ENCODE measurements at regions not wholly inside any gene's neighbourhood (a gene's known extent, or its start where the extent isn't known, plus 50 kb on each side); places are given as distances from the start of the nearest gene placed in this dataset.
A peak's percentile ranks its signal among the peaks of the same experiment; 100 is the strongest.

DNA sequence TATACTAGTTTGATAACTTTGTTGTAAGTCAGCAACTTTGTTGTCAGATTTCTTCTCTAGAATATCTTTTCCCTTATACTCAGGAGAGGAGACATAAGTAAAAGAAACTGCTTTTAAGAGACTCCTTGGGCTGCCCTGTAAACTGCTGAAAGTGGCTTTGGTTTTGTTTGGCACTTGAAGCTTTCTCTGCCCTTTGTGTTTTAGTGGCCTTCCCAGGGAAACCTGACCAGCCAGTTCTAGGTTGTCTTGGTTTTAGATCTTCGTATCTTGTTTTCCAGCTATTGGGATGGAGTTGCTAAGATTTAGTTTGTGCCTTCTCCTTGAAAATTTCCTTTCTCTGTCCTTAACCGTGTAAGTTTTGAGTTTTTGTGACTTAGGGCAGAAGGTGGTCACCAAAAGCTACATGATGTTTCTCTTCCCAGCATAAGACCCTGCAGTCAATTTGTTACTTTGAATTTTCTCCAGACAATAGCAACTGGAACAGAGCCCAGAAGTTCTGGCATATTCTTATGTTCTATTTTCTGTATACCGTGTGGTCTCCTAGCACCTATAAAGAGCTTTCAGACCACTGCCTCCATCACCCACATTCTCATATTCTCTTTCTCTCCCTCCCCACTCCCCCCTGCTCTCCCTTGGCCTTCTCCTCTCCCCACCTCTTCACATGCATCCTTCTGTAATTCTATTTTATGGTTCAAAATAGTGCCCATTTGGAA, 81.1 kb downstream of the BOLA3 start:
- DNase-seq, result no peak

DNA sequence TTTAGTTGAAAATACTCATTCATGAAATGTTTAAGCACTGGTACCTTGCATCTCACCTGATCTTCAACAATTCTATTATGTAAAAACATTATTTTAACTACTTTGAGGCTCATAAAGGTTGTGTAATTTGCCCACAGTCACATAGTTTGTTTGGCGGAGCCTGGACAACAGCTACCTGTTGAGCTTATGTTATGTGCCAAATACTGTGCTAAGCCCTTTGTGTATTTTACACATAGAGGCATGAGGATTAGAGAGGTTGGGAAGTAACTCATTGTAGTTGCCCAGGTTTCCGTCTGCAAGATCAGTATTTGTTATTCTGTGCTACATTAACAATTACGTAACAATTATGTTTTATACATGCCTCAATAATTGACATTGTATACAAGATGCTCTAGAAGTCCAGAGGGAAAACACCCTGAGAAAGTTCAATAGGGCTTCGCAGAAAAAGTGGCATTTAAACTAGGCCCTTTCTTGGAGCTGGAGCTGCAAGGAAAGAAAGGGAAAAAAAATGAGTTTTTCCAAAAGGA, 80.4 kb downstream of the BOLA3 start:
- DNase-seq, result no peak

DNA sequence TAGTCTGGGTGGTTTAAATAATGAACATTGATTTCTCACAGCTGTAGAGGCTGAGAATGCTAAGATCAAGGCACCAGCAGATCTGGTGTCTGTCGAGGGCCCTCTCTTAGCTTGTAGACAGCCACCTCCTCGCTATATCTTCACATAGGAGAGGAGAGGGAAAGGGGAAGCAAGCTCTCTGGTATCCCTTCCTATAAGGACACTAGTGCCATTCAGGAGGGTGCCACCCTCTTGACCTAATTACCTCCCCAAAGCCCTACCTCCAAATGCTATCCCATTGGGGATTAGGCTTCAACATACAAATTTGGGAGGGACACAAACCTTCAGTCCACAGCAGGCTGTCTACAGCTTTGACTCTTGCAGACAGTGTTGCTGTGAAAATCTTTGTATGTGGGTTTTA, 76.7 kb downstream of the BOLA3 start:
- no peak for DNase-seq

DNA sequence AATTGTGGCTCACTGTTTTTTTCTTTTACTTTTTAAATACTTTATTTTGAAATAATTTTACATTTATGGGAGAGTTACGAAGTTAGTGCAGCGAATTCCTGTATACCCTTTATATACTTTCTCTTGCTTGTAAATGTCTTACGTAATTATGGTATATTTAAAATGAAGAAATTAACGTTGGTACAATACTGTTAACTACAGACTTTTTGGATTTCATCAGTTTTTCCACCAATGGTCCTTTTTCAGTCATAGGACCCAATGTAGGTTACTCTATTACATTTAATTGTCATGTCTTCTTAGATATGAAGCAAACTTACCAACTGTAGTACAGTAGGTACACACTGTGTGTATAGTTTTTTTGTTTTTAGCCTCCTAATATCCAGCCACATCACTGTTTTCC, 76.3 kb downstream of the BOLA3 start:
- no peak for DNase-seq

DNA sequence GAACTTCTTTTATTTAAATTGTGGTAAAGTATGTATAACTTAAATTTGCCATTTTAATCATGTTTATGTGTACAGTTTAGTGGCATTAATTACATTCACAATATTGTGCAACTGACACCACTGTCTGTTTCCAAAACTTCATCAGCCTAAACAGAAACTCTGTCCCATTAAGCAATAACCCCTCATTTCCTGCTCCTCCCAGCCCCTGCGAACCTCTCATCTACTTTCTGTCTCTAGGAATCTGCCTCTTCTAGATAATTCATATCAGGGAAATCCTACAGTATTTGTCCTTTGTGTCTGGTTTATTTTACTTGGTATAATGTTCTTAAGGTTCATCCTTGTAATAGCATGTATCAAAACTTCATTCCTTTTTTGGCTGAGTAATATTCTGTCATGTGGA, 75.1 kb downstream of the BOLA3 start:
- no peak for DNase-seq

DNA sequence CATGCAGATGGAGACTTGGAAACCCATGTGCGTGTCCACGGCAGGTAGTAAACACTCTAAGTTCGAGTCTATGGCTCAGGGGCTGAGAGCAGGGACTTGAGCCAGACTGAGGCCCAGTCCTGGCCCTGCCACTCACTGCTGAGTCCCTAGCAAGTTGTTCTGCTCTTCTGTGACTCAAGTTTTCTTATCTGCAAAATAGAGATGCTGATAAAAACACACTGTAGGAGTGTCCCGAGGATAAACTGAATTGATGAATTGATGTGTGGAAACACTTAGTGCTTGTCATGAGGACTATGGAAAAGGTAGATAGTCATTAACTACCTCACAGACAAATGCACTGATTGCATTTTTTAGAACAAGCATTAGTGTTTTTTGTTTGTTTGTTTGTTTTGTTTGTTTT, 73.2 kb downstream of the BOLA3 start:
- DNase-seq, result no peak

DNA sequence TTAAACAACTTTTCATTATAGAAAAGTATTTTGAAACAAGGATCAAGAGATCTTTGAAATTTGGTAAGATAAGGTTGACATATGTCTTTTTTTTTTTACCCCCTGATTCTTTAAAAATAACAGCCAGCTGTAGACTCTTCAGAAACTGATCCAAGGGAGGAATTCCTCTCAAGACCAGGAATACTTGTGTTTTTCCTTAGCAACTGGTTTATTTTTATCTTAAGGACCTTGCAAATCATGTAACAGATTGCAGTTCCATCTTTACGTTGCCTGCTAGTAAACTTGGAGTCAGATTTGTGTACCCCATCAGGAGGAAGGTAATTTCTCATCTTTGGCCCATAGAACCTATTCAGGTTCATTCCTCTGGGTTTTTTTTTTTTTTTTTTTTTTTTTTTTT, 71.6 kb downstream of the BOLA3 start:
- DNase-seq, result no peak

DNA sequence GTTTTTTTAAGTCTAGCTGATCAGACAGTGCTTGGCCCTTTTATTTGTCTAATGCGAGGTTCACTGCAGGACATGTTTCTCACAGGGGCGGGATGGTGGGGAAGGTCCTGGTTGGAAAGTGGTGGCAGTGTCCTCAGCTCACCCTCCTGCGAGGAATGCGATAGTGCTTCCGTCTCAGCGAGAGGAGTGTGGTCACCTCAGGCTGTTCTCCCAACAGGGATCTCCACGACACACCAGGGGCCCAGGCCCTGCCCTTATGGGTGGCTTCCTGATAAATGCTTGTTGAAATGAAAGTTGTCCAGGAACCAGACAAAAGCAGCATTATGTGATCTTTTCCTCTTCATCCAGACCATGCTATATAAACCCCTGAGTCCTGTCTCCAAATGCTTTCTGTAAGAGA, 70.1 kb downstream of the BOLA3 start:
- no peak for DNase-seq

DNA sequence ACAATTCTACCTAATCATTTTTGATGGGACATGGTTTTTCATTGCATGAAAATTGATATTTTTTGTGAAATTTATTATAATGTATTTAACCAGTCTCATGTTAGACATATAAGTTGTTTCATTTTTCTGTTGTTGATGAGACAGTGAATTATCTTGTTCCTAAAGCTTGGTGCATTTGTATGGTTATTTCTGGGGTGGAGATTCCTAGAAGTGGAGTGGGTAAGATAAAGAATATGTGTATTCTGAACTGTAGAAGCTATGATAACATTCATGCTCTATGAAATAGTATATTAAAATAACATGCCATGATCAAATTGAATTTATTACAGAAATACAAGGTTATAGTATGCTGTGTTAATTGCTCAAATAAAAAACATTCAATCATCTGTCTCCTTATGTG, 69.2 kb downstream of the BOLA3 start:
- DNase-seq, result no peak

DNA sequence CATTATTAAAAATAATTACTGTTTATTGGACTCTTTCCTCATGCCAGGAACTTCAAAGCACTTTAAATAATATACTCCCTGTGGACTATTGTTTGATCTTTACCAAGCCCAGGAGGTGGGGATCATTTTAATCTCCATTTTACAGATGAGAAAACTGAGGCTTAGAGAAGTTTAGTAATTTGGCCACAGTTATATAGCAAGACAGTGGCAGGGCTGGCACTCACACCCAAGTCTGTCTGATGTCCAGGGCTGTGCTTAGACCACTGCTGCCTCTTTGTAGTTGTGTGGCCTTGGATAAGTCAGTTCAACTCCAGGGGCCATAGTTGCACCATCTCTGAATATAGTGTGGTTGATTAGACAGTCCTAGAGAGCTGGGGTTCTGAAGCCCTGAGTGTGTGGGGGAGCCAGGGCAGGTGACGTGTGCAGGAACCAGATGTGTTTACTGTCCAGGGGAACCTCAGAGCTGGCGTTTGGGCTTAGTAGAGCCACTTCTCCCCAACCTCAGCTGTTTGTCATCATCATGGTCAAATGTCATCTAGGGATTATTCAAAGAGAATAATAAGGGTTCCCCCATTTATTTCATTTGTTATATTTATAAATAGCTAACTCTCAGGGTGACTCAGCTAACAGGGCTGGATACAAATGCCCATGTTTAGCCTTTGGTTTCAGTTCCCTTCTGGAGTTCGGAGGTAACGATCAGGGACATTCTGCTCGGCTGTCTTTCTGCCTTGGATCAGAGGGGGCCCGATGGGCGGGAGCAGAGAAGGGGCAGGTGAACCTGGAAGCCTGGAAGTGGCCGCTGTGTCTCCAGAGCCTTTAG, 68.0 kb downstream of the BOLA3 start:
- peak in 1 of 2 donors; percentile 25 for DNase-seq

DNA sequence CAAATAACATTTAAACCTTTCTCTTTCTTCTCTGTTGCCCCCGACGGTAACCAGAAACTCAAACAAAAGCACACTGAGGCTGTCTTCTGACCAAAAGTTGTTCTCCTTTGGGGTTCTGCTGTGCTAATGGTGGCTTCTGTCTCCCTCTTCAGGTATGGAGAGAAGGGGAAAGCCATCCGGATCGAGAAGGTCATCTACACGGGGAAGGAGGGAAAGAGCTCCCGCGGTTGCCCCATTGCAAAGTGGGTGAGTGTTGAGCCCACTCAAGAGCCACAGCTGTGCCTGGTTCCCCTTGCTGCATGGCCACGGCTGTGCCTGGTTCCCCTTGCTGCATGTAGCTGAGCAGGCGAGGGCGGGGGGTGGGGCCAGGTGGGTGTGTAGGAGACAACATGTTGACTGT, 67.4 kb downstream of the BOLA3 start:
- DNase-seq, result peak in 1 of 2 donors; percentile 10

DNA sequence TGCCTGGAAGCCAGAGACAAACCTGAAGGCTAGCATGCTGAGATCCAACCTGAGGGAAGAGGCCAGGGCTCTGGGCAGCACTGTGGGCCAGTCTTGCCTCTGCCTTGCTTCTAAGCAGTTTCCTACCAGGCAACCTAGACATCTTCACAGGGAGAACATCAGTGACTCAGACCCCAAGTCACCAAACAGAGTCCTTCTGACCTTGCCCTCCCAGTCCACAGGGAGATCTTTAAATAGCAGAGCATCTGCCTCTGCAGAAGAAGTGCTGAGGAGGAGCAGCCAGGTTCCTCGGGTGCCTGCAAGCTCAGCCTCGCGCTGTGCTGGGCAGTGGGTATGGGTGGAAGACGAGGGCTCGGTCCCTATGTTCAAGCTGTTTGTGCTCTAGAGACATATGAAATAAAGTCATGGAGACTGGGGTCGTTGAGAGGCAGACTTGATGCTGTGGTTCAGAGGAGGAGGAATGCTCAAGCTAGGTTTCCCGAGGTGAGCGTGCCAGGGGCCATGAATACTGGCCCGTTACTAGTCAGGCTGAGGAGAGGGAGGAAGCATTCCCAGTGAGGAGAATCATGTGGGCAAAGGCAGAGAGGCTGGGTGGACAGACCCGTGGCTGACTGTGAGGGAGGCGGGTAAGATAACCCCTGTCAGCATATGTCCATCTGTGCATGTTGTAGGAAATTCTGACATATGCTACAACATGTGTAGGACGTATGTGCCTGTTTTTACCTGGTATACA, 66.5 kb downstream of the BOLA3 start:
- no peak for DNase-seq

DNA sequence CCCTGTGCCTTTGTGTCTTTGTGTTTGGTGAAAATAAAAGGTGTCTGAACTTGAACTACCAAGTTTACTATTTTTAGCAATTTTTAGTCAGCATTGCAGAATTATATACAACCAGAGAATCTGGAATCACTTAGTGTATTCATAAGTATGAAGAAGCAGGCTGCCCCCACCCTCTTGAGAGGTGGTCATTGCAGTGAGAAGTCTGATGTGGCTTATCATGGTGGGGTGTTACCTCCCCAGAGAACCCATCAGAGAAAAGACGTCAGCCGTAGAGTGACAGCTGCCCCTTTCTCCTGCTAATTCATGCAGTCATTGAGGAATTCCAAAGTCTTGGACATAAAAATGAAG, 66.0 kb downstream of the BOLA3 start:
- DNase-seq, result no peak

DNA sequence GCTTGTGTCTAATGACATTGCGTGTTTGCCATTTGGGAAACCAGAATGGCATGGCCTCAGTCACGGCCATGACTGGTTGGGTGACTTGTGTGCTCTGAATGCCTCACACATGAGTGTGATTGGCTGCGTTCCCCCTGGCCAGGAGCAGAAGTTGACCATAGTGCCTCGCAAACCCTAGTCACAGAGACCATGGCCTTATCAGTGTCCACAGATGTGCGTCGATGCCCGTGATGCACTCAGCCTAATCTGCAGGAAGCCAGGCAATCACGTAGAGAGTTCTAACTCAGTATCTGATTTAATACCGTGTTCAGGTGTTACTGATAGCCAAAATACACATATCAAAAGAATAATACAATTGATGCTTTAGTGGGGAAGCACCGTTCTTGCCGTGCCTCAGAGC, 64.0 kb downstream of the BOLA3 start:
- DNase-seq, result no peak
